Muscle layer of duodenum (tissue), 2 donors: ENCODE measurements at regions not wholly inside any gene's neighbourhood (a gene's known extent, or its start where the extent isn't known, plus 50 kb on each side); places are given as distances from the start of the nearest gene placed in this dataset.
"Not testable (repeated sequence)": the region's sequence is repeated elsewhere in the genome, so short reads cannot be mapped to it uniquely, and the experiment has no call there.

Experiments used
- H3K27ac ChIP-seq: one replicate; pipeline ENCODE4 v1.7.0; 2013; ENCODE audit warnings: mild to moderate bottlenecking, low read length
- H3K27me3 ChIP-seq: one replicate; pipeline ENCODE4 v1.7.0; 2013; ENCODE audit warnings: low read depth, mild to moderate bottlenecking, control low read depth, low read length
- H3K36me3 ChIP-seq, 2 donors: one replicate each; pipeline ENCODE4 v1.7.0; 2013; ENCODE audit warnings: low read length in 2 of 2, control low read depth in 1 of 2, mild to moderate bottlenecking in 1 of 2; ENCODE audit not compliant: insufficient read depth in 2 of 2, control insufficient read depth in 1 of 2
- H3K4me1 ChIP-seq, 2 donors: one replicate each; pipeline ENCODE4 v1.7.0; 2013; ENCODE audit warnings: low read length in 2 of 2, mild to moderate bottlenecking in 2 of 2, control low read depth in 1 of 2, moderate library complexity in 1 of 2; ENCODE audit not compliant: insufficient read depth in 2 of 2, control insufficient read depth in 1 of 2
- H3K4me3 ChIP-seq, 2 donors: one replicate each; pipeline ENCODE4 v1.7.0; 2013; ENCODE audit warnings: low read length in 2 of 2, low read depth in 1 of 2, mild to moderate bottlenecking in 1 of 2
- H3K9me3 ChIP-seq, 2 donors: one replicate each; pipeline ENCODE4 v1.7.0; 2013; ENCODE audit warnings: low read length in 2 of 2, control low read depth in 1 of 2, mild to moderate bottlenecking in 1 of 2; ENCODE audit not compliant: control insufficient read depth in 1 of 2
- donor health status: healthy.

DNA sequence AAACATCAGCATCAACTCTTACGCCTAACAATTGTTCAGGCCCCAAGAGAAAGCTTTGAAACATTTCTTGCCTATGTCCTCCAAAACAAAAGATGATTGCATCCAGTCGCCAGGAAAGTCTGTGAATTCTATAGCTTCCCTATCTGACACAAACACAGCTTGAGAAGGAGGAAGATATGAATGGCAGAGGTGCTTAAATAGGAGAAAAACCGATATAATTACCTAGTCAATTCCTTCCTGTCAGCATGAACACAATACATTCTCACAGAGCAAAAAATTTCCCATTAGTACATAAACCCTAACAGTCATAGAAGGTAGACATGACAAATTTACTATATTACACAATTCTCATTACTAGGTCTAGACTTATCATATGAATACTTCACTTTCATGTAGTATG, 326.5 kb downstream of the CGGBP1 start:
- H3K27ac ChIP-seq = no peak overlapping the region
- H3K4me3 ChIP-seq = no peak overlapping the region
- H3K36me3 ChIP-seq = no peaks in the 10 kb centered on the region

DNA sequence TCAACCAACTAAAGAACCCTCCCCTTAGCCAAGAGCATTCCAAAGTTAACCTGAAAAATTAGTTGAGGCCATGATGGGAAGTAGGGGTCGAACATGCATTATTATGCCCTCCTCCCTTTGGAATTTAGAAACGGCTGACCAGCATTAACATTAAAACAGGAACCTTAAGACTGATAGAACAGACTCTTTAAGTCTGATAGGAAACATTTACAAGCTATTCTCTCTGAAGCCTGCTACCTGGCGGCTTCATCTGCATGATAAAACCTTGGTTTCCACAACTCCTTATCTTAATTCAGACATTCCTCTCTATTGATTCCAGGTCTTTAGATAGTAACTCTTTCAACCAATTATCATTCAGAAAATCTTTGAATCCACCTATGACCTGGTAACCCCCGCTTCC, 331.0 kb downstream of the CGGBP1 start:
- no peaks in the 10 kb centered on the region for H3K4me1 ChIP-seq
- H3K27me3 ChIP-seq = no peaks in the 10 kb centered on the region
- no peak overlapping the region for H3K4me3 ChIP-seq
- H3K36me3 ChIP-seq = no peaks in the 10 kb centered on the region
- H3K27ac ChIP-seq = no peak overlapping the region
- peaks cover 0 to 5% of the 10 kb centered on the region in 2 donors for H3K9me3 ChIP-seq

More for the DNA sequence above, 326.5 kb downstream of the CGGBP1 start:
- H3K9me3 ChIP-seq = peaks cover 0 to 2% of the 10 kb centered on the region in 2 donors
- no peaks in the 10 kb centered on the region for H3K27me3 ChIP-seq
- no peaks in the 10 kb centered on the region for H3K4me1 ChIP-seq

DNA sequence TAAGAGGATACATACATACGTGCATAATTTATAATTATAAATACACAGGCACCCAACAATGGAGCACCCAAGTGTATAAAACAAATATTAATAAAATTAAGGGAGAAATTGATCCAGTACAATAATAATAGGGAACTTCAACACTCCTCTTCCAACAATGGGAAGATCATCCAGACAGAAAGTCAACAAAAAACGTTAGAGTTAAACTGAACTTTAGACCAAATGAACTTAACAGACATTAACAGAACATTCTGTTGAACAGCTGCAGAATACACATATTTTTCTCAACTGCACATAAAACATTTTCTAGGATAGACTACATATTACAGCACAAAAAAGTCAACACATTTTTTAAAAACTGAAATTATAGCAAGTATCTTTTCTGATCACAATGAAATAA, 339.7 kb downstream of the CGGBP1 start:
- H3K4me1 ChIP-seq = no peaks in the 10 kb centered on the region
- H3K36me3 ChIP-seq = no peaks in the 10 kb centered on the region
- no peak overlapping the region for H3K27ac ChIP-seq
- no peak overlapping the region for H3K4me3 ChIP-seq
- H3K27me3 ChIP-seq = no peaks in the 10 kb centered on the region
- H3K9me3 ChIP-seq = no peaks in the 10 kb centered on the region

DNA sequence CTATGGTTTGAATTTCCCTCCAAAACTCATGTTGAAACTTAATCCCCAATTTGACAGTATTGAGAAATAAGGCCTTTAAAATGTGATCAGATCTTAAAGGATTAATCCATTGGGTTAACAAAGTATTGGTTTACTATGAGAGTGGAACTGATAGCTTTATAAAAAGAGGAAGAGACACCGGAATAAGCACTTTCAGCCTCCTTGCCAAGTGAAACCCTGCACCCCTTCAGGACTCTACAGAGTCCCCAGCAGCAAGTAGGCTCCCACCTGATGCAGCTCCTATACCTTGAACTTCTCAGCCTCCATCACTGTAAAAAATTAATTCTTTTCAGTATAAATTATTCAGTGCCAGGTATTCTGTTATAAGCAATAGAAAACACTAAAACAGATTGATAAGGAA, 348.3 kb downstream of the CGGBP1 start:
- Histone ChIP-seq H3K9me3 (no peaks in the 10 kb centered on the region), H3K27ac (no peak overlapping the region), H3K36me3 (no peaks in the 10 kb centered on the region), H3K27me3 (no peaks in the 10 kb centered on the region), H3K4me3 (no peak overlapping the region), H3K4me1 (no peaks in the 10 kb centered on the region)

DNA sequence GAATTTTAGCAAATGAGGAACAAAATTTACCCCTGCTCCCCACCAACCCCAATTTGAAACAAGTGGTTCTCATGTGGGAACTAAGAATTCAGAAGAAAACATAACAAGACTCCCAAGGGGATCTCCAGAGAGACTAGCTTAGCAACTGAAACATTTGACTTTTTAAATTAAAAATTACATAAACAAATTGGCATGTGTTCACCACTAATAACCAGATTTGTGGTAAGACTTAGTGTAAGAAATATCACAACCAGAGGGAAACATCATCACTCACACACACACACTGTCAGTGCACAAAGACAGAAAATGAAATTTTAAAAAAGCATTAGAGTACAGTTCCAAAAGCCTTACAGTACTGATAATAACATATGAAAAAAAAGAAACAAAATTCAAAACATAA, 348.8 kb downstream of the CGGBP1 start:
- Histone ChIP-seq H3K4me3 (no peak overlapping the region), H3K27me3 (no peaks in the 10 kb centered on the region), H3K27ac (no peak overlapping the region), H3K9me3 (no peaks in the 10 kb centered on the region), H3K36me3 (no peaks in the 10 kb centered on the region), H3K4me1 (no peaks in the 10 kb centered on the region)

DNA sequence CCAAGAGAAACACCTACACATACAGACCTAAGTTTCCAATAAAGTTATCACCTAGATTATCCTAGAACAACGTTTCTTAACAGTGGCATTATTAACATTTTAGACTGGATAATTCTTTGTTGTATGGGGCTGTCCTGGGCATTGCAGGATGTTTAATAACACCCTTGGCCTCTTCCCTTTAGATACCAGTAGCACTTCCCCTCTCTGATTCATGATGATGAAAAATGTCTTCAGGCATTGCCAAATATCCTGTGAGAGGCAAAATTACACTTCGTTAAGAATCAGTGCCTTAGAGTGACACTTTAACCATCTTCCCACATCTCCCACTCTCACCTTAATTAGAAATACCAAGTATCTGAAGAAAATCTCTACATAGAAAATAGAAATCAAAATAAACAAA, 352.6 kb downstream of the CGGBP1 start:
- H3K4me3 ChIP-seq = no peak overlapping the region
- H3K27me3 ChIP-seq = no peaks in the 10 kb centered on the region
- H3K9me3 ChIP-seq = no peaks in the 10 kb centered on the region
- no peaks in the 10 kb centered on the region for H3K36me3 ChIP-seq
- H3K4me1 ChIP-seq = no peaks in the 10 kb centered on the region
- no peak overlapping the region for H3K27ac ChIP-seq

DNA sequence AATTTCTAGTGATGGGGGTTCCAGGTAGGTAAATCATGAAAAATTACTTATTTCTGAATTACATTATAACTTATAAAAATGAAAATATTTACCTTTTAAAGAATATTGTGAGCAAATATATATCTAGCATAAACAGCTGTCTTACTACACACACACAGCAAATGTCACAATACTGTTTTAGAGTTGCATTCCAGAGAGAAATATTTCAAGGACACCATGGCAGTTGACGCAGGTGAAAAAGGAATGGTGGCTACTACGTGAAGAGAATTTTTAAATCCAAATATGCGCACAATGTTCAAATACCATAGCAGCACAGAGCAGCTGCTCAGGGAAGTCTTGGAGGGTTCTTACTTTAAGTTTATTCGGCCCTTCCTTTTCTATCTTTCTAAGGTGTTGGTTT, 356.2 kb downstream of the CGGBP1 start:
- no peak overlapping the region for H3K4me3 ChIP-seq
- H3K4me1 ChIP-seq = no peaks in the 10 kb centered on the region
- H3K27me3 ChIP-seq = no peaks in the 10 kb centered on the region
- no peak overlapping the region for H3K27ac ChIP-seq
- no peaks in the 10 kb centered on the region for H3K36me3 ChIP-seq
- H3K9me3 ChIP-seq = no peaks in the 10 kb centered on the region

DNA sequence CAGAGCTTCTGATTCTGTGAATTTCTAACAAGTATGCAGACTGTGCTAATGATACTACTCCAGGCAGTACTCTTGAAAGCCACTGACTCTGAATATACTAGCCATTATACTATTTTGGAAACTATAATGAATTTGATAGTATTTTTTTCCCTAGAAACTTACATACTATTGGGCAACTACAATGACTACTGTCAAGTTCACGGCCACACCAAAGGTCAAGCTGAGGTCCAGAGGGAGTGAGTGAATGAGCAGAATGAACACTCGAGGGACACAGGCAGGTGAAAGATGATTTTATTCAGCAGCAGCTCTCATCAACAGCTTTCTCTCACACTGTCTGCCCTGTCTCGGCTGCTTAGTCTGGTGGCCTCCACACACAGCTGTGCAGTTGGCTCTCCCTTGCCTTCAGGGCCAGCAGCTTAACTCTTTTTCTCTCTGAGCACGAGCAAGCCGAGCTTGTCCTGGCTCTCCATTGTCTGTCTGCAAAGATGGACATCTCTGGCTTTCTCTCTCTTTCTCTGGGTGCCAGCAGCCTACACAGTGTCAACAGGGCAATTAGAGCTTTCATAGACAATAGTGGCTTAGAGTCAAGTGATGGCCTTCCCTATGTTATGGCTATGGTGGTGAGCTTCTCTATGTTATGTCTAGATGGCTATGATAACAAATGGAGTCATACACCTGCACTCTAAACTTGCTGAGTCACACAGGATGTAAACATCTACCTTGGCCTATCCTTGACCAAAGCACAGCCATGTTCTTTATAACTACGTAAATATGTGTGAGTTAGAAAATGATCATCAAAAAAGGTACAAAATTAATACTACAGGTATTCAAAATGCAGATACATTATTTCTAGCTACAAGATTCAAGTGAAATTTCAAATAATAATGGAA, 362.4 kb downstream of the CGGBP1 start:
- Histone ChIP-seq H3K4me1 (no peaks in the 10 kb centered on the region), H3K9me3 (no peaks in the 10 kb centered on the region), H3K4me3 (no peak overlapping the region)

DNA sequence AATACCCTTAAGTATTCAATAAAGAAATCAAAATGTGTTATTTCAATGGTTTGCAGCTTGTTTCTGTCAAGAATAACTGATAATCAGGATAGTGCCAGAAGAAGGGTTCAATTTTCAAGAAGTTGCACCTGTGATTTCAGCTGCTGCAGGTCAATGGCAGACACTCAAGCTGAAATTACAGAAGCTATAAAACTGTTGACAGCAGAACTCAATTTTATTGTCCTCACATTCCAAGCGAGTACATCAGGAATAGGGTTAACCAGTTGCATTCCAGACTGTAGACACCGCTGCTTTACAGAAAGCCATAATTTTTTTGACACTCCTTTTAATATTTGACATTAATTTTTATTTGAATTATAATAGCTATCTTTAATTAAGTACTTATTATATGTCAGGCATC, 364.1 kb downstream of the CGGBP1 start:
- H3K36me3 ChIP-seq = no peaks in the 10 kb centered on the region
- H3K27me3 ChIP-seq = no peaks in the 10 kb centered on the region
- no peaks in the 10 kb centered on the region for H3K4me1 ChIP-seq
- no peak overlapping the region for H3K27ac ChIP-seq
- no peaks in the 10 kb centered on the region for H3K9me3 ChIP-seq
- no peak overlapping the region for H3K4me3 ChIP-seq

More for the DNA sequence above, 362.4 kb downstream of the CGGBP1 start:
- Histone ChIP-seq H3K27ac (no peak overlapping the region), H3K27me3 (no peaks in the 10 kb centered on the region), H3K36me3 (no peaks in the 10 kb centered on the region)

DNA sequence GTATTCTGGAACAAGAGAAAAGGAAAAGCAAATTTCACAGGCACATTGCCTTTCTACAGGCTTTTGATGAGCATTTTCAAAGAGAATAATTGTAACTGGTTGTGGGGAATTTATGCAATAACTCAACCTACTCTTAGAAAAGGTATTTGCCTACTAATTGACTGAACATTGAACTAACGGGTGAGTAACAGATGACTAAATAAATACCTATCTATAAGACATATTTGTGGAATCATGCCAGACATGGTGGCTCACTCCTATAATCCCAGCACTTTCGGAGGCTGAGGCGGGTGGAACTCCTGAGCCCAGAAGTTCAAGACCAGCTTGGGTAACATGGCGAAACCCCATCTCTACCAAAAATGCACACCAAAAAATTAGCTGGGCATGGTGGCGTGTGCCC, 367.7 kb downstream of the CGGBP1 start:
- Histone ChIP-seq H3K4me3 (no peak overlapping the region), H3K36me3 (no peaks in the 10 kb centered on the region), H3K27ac (no peak overlapping the region), H3K27me3 (no peaks in the 10 kb centered on the region), H3K4me1 (no peaks in the 10 kb centered on the region), H3K9me3 (no peaks in the 10 kb centered on the region)

DNA sequence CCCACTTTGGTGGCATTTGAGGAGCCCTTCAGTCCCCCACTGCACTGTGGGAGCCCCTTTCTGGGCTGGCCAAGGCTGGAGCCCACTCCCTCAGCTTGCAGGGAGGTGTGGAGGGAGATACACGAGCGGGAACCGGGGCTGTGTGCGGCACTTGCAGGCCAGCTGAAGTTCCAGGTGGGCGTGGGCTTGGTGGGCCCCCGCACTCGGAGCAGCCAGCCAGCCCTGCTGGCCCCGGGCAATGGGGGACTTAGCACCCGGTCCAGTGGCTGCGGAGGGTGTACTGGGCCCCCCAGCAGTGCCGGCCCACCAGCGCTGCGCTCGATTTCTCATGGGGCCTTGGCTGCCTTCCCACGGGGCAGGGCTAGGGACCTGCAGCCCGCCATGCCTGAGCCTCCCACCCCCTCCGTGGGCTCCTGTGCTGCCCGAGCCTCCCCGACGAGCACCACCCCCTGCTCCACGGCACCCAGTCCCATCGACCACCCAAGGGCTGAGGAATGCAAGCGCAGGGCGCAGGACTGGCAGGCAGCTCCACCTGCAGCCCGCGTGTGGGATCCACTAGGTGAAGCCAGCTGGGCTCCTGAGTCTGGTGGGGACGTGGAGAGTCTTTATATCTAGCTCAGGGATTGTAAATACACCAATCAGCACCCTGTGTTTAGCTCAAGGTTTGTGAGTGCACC, 379.7 kb downstream of the CGGBP1 start:
- H3K27ac ChIP-seq, H3K4me1 ChIP-seq, H3K36me3 ChIP-seq, H3K4me3 ChIP-seq, H3K9me3 ChIP-seq, H3K27me3 ChIP-seq: not testable (repeated sequence)
